Mesodermal cell (in vitro differentiated cells): ENCODE measurements at regions not wholly inside any gene's neighbourhood (a gene's known extent, or its start where the extent isn't known, plus 50 kb on each side); places are given as distances from the start of the nearest gene placed in this dataset.

Experiments used
- H3K27ac ChIP-seq: 2 replicates; pipeline ENCODE4 v1.7.0; 2013; ENCODE audit warnings: mild to moderate bottlenecking, low read depth, low read length, moderate library complexity; ENCODE audit not compliant: severe bottlenecking
- H3K36me3 ChIP-seq: 2 replicates; pipeline ENCODE4 v1.7.1; 2013; ENCODE audit warnings: mild to moderate bottlenecking, low read length, moderate library complexity; ENCODE audit not compliant: control insufficient read depth, insufficient read depth
- H3K4me1 ChIP-seq: one replicate; pipeline ENCODE4 v1.7.1; 2013; ENCODE audit warnings: mild to moderate bottlenecking, low read length; ENCODE audit not compliant: insufficient read depth, control insufficient read depth, poor library complexity, severe bottlenecking
- H3K4me3 ChIP-seq: 2 replicates; pipeline ENCODE4 v1.7.0; 2013; ENCODE audit warnings: low read length, control low read depth, mild to moderate bottlenecking; ENCODE audit not compliant: insufficient read depth, poor library complexity, severe bottlenecking; ENCODE audit errors: extremely low read depth
- H3K9me3 ChIP-seq: 2 replicates; pipeline ENCODE4 v1.7.1; 2013; ENCODE audit warnings: mild to moderate bottlenecking, low read length, moderate library complexity; ENCODE audit not compliant: control insufficient read depth
- WGBS, 2 experiments: methylation state at CpG; one replicate each; pipeline ENCODE4 v1.1.5; 2013; ENCODE audit warnings: missing lambda C conversion rate in 2 of 2; ENCODE audit not compliant: insufficient coverage in 2 of 2; 5-methylcytosine and 5-hydroxymethylcytosine counted together

- H3K27ac ChIP-seq, result no peak overlapping the region
- H3K36me3 ChIP-seq, result peaks cover 9% of the 10 kb centered on the region
- no peak overlapping the region for H3K4me3 ChIP-seq
- no peaks in the 10 kb centered on the region for H3K4me1 ChIP-seq
- no CpG with 5 or more reads among the region's 3 CpGs for WGBS, 2 experiments
- no peaks in the 10 kb centered on the region for H3K9me3 ChIP-seq
Measured at GRCh38 chr6:4004249-4004648, 74.7 kb downstream of the FAM217A start.

GRCh38 chr6:4008324-4009047 lies 70.5 kb downstream of the FAM217A start:
- H3K4me3 ChIP-seq, result no peak overlapping the region
- no peak overlapping the region for H3K27ac ChIP-seq
- no peaks in the 10 kb centered on the region for H3K9me3 ChIP-seq
- H3K36me3 ChIP-seq, result peaks cover 6% of the 10 kb centered on the region
- no CpG with 5 or more reads among the region's 3 CpGs for WGBS, 2 experiments
- no peaks in the 10 kb centered on the region for H3K4me1 ChIP-seq

- no peaks in the 10 kb centered on the region for H3K4me1 ChIP-seq
- peaks cover 15% of the 10 kb centered on the region for H3K36me3 ChIP-seq
- H3K27ac ChIP-seq, result no peak overlapping the region
- H3K9me3 ChIP-seq, result no peaks in the 10 kb centered on the region
- 89 to 95% methylated on average over 4 to 5 of the region's 8 CpGs for WGBS, 2 experiments
- H3K4me3 ChIP-seq, result no peak overlapping the region
Measured at GRCh38 chr6:4009486-4009885, 69.5 kb downstream of the FAM217A start.

- 83 to 92% methylated on average over 1 of the region's 2 CpGs for WGBS, 2 experiments
- no peaks in the 10 kb centered on the region for H3K9me3 ChIP-seq
- no peak overlapping the region for H3K27ac ChIP-seq
- H3K4me1 ChIP-seq, result no peaks in the 10 kb centered on the region
- no peak overlapping the region for H3K4me3 ChIP-seq
- H3K36me3 ChIP-seq, result peaks cover 16% of the 10 kb centered on the region
Measured at GRCh38 chr6:4010048-4010447, 68.9 kb downstream of the FAM217A start.

- Histone ChIP-seq H3K36me3 (peaks cover 21% of the 10 kb centered on the region), H3K9me3 (no peaks in the 10 kb centered on the region), H3K4me3 (no peak overlapping the region), H3K4me1 (no peaks in the 10 kb centered on the region), H3K27ac (no peak overlapping the region)
- WGBS, 2 experiments, result 86 to 100% methylated on average over 3 of the region's 3 CpGs
Measured at GRCh38 chr6:4010689-4011090, 68.2 kb downstream of the FAM217A start.

GRCh38 chr6:4012826-4013225 lies 66.1 kb downstream of the FAM217A start:
- WGBS, 2 experiments, result 60 to 100% methylated on average over 1 to 2 of the region's 2 CpGs
- Histone ChIP-seq H3K36me3 (peaks cover 21% of the 10 kb centered on the region), H3K9me3 (no peaks in the 10 kb centered on the region), H3K4me3 (no peak overlapping the region), H3K27ac (no peak overlapping the region), H3K4me1 (no peaks in the 10 kb centered on the region)

- WGBS, 2 experiments, result 60% methylated on average over 1 of the region's 2 CpGs; no CpG with 5 or more reads in 1 of the 2 experiments
- Histone ChIP-seq H3K27ac (peak overlapping the region; percentile 96), H3K4me3 (peak overlapping the region; percentile 65), H3K36me3 (peaks cover 21% of the 10 kb centered on the region), H3K9me3 (no peaks in the 10 kb centered on the region), H3K4me1 (peaks cover 6% of the 10 kb centered on the region)
Measured at GRCh38 chr6:4017058-4017739, 61.7 kb downstream of the FAM217A start.

- Histone ChIP-seq H3K27ac (peak overlapping the region; percentile 96), H3K36me3 (peaks cover 21% of the 10 kb centered on the region), H3K4me1 (peaks cover 8% of the 10 kb centered on the region), H3K4me3 (peak overlapping the region; percentile 65), H3K9me3 (no peaks in the 10 kb centered on the region)
- 0 to 2% methylated on average over 7 to 9 of the region's 9 CpGs for WGBS, 2 experiments
Measured at GRCh38 chr6:4017834-4018170, 61.1 kb downstream of the FAM217A start.

- Histone ChIP-seq H3K4me1 (peaks cover 13% of the 10 kb centered on the region), H3K9me3 (no peaks in the 10 kb centered on the region), H3K27ac (peak overlapping the region; percentile 96), H3K36me3 (peaks cover 19% of the 10 kb centered on the region), H3K4me3 (peak overlapping the region; percentile 65)
- 0% methylated on average over 53 to 61 of the region's 62 CpGs for WGBS, 2 experiments
Measured at GRCh38 chr6:4018171-4018923, 60.6 kb downstream of the FAM217A start.
